GM20000 (cell line): ENCODE measurements at regions not wholly inside any gene's neighbourhood (a gene's known extent, or its start where the extent isn't known, plus 50 kb on each side); places are given as distances from the start of the nearest gene placed in this dataset.

Source experiments
- DNase-seq: peaks from one replicate; pipeline ENCODE4 v3.0.0; 2012; ENCODE audit warnings: low spot score
- CTCF ChIP-seq: IDR thresholded peaks from 2 replicates; pipeline ENCODE4 v1.5.1; 2012; ENCODE audit warnings: mild to moderate bottlenecking, control low read depth; ENCODE audit errors: extremely low read depth, missing control alignments

- DNase-seq: no peak
Observed at GRCh38 chr13:76733671-76734070, 152.5 kb downstream of the KCTD12 start.

DNA sequence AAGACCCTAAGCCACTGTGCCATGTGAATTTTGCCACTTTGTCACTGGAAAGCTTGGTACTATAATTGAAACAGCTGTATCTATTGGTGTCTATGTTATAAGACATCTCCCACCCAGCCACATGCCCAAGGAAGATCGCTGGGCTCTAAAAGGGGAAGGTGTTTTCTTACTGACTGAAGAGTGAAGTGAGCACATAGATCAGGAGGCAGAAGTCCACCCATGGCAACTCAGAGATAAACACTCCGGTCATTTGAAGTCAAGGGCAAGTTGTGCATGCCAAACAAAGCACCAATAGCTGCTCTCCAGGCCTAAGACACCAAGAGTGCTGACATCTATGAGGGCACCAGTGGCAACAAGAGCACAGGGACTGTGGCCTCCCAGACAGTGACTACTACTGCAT, 153.8 kb downstream of the KCTD12 start:
- no peak for TF ChIP-seq CTCF
- no peak for DNase-seq

More at GRCh38 chr13:76733671-76734070, 152.5 kb downstream of the KCTD12 start:
- no peak for TF ChIP-seq CTCF

DNA sequence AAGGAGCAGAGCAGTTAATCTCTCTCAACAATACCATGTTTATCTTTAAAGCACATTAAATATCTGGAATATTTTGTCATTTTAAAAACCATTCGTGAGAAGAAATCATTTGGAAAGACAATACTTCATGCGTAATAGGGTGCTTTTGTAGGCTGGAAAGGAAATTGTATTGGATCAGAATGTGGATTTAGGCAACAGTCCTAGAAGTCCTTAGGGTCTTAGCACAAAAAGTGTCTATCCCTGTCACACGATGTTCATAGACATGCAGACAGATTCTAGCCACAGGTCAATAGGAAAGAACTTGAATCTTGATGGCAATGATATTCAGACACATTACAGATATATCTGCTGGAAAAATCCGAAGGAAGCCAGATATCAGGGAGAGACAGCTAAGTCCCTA, 156.0 kb downstream of the KCTD12 start:
- DNase-seq: no peak

GRCh38 chr13:76729691-76730090, 156.5 kb downstream of the KCTD12 start:
- no peak for DNase-seq
- TF ChIP-seq CTCF: no peak

More for the DNA sequence above, 156.0 kb downstream of the KCTD12 start:
- no peak for TF ChIP-seq CTCF

GRCh38 chr13:76725896-76726295, 160.3 kb downstream of the KCTD12 start:
- no peak for TF ChIP-seq CTCF
- no peak for DNase-seq

DNA sequence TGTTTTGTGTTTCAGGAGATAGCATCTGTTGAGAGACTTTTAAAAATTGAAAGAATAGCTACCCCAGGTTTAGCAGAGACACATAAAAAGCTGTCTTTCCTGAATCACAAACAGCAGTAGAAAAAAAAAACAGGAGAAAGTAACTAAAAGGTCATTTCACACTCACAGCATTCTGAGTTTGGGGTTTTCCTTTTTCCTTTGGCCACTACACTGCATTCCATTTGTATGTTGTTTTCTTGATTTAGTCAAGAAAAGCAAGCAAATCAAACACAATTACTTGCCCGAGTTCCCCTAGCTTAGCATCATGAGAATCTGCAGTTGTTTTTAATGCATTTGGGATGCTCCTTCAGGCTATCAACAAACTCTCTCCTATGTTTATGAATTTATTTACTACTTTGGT, 161.0 kb downstream of the KCTD12 start:
- DNase-seq: no peak
- no peak for TF ChIP-seq CTCF

DNA sequence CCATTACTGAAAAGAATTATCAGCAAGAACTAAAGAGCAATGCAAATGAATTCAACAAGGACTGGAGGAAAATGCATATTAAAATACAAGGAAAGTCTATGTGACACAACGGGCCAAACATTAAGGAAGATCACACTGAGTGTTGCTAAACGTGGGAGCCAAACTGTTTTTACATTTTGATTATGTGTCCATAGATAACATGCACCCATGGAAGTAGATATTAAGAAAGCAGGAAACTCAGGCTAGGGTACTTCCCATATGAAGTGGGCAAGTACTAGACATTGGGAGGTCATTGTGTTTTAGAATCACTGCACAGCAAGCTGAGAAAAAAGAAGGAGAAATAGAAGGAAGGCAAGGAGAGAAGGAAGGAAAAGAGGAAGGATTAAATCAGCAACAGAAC, 161.8 kb downstream of the KCTD12 start:
- DNase-seq: no peak
- TF ChIP-seq CTCF: no peak
